NOMO-1 treated with DMSO at 0.1 percent for 48 hours (cell line): ENCODE measurements at regions not wholly inside any gene's neighbourhood (a gene's known extent, or its start where the extent isn't known, plus 50 kb on each side); places are given as distances from the start of the nearest gene placed in this dataset.
"Not testable (repeated sequence)": the region's sequence is repeated elsewhere in the genome, so short reads cannot be mapped to it uniquely, and the experiment has no call there.

ENCODE experiments used
- DNase-seq: peaks from one replicate; lab custom pipeline; 2025; ENCODE audit not compliant: unreplicated experiment; lab: John Stamatoyannopoulos, UW

GRCh38 chr13:81473366-81473899 lies 1132.5 kb upstream of the SPRY2 start:
- DNase-seq = no peak

GRCh38 chr13:81458170-81458569 lies 1117.2 kb upstream of the SPRY2 start:
- DNase-seq = no peak

DNA sequence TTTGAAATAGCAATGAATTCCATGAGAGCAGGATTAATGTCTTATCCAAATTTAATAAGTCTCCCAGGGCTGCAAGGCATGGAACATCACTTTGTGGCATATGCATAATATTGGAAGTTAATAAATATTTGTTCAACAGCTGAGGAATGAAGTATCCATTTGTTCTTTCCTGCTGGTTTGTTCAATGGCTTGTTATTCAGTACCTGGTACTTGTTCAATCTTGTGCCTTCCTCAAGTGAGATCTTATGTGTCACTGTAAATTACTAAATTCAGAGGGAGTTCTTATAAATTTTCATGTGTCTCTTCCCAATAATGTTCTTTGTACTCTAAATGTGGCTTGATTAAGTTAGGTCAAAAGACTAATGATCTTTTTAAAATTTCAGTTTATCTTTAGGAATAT lies 1105.5 kb upstream of the SPRY2 start:
- no peak for DNase-seq

DNA sequence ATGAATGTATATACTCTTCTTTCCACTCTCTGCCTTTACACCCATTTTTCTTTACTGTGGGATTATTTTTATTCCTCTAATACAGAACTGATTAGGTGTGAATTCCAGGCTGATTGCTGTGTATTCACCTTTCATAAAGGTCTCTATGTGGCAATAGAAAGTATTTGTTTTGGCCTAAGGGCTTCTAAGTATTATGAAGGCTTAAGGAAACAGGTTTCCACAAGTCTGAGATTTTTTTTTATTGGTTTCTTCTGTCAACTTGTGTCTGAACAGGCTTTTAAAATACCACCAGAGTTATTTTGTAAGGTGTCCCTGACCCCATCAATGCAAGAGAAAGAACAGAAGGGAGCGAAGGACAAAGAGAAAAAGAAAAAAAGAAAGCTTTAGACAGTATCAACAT lies 1102.0 kb upstream of the SPRY2 start:
- no peak for DNase-seq

DNA sequence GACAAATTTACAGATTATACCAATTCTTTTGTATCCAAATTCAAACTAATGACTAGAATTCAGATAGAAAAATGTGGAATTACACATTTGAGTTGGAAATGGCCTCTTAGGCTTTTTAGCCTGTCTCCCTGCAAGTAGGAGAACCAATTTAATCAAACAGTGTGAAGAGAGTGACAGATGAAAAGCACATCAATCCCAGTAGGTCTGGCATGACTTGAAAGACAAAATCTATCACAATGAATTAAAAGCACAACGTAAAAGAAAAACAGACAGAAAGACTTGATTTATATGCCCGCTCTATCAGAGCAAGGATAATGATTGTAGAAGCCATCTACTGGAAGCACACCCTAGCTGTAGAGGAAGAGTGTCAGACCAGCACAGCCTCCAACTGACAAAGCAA lies 1084.4 kb upstream of the SPRY2 start:
- no peak for DNase-seq

DNA sequence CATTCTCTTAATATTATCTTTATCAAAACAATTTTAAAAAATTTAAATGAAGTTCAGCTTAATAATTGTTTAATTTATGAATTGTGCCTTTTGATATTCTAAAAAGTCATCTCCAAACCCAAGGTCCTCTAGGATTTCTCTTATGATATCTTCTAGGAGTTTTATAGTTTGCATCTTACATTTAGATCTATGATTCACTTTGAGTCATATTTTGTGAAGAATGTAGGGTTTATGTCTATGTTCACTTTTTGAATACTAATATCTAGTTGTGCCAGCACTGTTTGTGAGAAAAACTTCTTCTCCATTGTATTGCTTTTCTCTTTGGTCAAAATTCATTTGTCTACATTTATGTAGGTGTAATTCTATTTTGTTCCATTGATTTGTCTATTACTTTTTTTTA lies 1068.4 kb upstream of the SPRY2 start:
- DNase-seq = no peak

- DNase-seq = no peak
These were observed 1067.7 kb upstream of the SPRY2 start for GRCh38 chr13:81408647-81409046.

DNA sequence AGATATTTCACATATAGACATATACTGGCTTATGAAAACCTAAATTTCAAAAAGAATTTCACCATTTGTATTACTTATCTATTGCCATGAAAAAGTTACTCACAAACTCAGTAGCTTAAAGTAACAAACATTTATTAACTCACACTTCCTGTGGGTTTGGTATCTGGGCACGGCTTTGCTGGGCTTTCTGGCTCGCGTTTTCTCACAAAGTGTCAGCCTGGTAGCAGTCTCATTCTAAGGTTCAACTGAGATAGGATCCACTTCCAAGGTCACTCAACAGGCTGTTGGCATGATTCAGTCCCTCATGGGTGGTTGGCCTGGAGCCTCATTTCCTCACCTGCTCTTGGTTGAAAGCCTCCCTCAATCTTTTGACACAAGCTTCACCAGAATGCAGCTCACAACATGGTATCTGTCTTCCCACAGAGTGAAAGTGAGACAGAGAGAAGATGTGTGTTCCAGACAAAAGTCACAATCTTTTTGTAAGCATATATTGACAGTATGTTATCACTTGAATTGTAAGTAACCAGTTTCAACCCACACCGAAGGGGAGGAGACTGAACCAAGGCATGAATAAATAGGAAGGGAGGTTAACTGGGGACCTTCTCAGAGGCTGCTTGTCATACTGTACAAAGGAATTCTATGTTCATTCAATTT lies 1065.8 kb upstream of the SPRY2 start:
- DNase-seq = no peak

- DNase-seq = no peak
These were observed 1065.1 kb upstream of the SPRY2 start for GRCh38 chr13:81406022-81406421.

DNA sequence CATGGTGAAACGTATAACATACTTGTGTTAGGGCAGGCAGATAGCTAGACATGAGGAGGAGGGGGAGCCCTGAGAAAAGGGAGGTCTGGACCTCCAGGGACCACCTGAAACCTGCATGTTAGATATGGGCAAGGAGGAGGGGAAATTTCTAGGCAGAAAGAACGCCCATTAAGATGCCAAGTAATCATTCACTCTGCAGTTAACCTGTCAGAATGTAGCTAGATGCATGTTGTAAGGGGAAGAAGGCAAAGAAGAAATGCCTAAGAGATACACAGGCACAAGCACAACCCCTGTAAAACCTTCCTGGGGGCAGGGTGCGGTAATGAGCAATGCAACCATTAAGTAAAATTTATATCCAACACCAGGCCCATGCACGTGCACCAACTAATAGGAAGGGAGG lies 1055.3 kb upstream of the SPRY2 start:
- DNase-seq = no peak

GRCh38 chr13:81395368-81395767 lies 1054.4 kb upstream of the SPRY2 start:
- DNase-seq = no peak

- DNase-seq = no peak
These were observed 1053.7 kb upstream of the SPRY2 start for GRCh38 chr13:81394640-81395039.

DNA sequence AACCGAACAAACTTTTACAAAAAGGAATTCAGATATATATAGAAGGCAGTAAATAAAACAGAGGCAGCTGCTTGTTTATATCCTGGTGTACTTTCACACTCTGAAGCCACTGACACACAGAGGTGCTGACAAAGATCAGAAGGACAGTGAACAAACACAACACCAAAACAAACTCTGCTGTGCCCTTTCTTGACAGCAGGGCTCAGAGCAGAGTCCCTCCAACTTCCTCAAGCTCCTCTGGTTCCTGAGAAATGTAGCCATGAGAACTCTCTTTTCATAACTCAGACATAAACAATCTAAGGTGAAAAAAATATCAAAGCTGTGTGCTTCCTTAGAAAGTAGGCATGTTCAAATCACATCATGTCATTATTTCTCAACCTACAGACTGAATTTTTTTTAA lies 1052.8 kb upstream of the SPRY2 start:
- no peak for DNase-seq

GRCh38 chr13:81393110-81393509 lies 1052.2 kb upstream of the SPRY2 start:
- DNase-seq = no peak

- no peak for DNase-seq
These were observed 1047.5 kb upstream of the SPRY2 start for GRCh38 chr13:81388400-81388799.

- DNase-seq = no peak
These were observed 1042.5 kb upstream of the SPRY2 start for GRCh38 chr13:81383444-81383843.

DNA sequence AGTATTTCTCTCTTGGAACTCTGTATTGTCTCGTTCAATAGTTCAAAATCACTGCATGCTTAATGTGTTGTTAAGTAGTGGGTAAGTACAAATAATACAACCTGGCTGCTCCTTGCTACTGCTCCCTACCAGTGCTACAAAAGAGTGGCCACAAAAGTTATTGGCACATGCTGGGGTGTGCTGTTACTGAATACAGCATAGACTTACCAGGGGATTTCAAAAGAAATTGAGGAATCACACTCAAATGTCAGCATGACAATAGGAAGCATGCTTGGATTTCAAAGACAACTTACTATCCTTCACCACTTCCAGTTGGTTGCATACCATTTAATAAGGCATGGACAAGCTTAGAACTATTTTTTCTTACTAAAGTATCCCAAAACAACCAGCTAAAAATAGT lies 1041.3 kb upstream of the SPRY2 start:
- no peak for DNase-seq

DNA sequence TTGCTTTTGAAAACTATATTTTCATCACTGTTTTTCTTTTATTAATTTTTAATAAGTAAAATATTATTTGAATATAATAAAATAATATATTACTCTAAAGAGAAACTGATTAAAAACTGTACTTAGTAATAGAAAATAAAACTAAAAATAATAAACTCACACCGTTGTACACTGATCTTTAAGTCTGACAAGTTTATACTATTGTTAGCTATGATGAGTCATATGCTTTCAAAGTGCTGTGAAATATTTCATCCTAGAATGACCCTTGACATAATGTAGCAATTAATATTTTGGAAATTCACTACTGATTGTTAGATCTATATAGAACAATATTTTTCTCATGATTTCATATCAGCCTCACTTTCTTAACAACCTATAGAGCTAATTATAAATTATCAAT lies 1040.6 kb upstream of the SPRY2 start:
- DNase-seq = no peak

DNA sequence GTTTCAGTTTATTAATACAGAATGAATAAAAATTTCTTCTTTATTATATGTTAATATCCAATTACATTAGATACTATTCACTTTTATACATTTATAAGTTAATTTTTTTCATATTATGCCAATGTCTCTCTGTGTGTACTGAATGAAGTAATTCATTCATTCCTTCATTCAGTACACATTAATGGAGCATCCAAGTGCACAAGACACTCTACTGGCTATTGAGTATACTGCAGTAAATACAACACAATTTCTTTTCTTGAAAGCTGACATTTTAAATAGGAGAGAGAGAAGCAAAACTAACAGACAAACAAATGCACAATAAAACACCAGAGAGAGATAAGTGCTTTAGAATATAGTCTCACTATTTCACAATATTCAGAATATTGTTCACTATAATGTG lies 1038.3 kb upstream of the SPRY2 start:
- DNase-seq = no peak

GRCh38 chr13:81377921-81378320 lies 1037.0 kb upstream of the SPRY2 start:
- DNase-seq = no peak

GRCh38 chr13:81375709-81376108 lies 1034.8 kb upstream of the SPRY2 start:
- no peak for DNase-seq

GRCh38 chr13:81362711-81363110 lies 1021.8 kb upstream of the SPRY2 start:
- not testable (repeated sequence) for DNase-seq

DNA sequence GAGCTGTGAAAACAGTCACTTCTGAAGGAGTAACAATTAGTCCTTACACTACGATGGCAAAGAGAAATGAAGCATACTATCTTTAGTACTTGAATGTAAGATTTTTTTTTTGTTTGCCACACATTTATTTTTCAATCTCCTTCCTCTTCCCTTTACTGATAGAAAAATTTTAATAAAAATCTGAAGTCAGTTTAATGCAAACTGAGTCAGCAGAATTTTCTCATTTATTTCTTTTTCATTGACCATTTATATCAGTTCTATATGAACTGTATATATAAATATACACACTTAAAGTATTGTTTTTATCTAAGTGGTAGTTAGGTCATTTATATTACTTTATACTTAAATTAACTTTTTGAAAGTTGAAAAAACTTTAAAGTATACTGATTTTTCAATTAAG lies 1009.1 kb upstream of the SPRY2 start:
- no peak for DNase-seq
